A549 (cell line): ENCODE measurements at regions not wholly inside any gene's neighbourhood (a gene's known extent, or its start where the extent isn't known, plus 50 kb on each side); places are given as distances from the start of the nearest gene placed in this dataset.

Experiments used
- ATAC-seq, 2 experiments: fragments of 200-7000 bp in 1 of 2; fragments of >200 bp in 1 of 2; cut with Nextera tagmentation in 1 of 2; cut with Tn5 transposase in 1 of 2; 3 replicates each; pipeline versions ENCODE4 v1.8.0 to v1.9.1; 2018 to 2020; ENCODE audit warnings: mild to moderate bottlenecking in 1 of 2, moderate library complexity in 1 of 2
- CTCF ChIA-PET: fragments of 300-600 bp; sonication (Branson Sonifier 250); formaldehyde crosslinking; extraction: SDS; loops from one replicate; lab custom pipeline; 2021; ENCODE audit warnings: antibody characterized with exemption, inconsistent platforms; lab: Yijun Ruan, JAX
- POLR2A ChIA-PET: fragments of 350-600 bp; formaldehyde crosslinking; extraction: SDS; loops from one replicate; lab custom pipeline; 2021; ENCODE audit warnings: antibody characterized with exemption, inconsistent platforms; lab: Yijun Ruan, JAX
- DNase-seq, 2 experiments: peaks; one replicate each; pipeline versions ENCODE4 v3.0.0 to v3.0.0-alpha.2; 2011 to 2016; ENCODE audit warnings: low read depth in 1 of 2, low spot score in 1 of 2
- FAIRE-seq: peaks from 2 replicates; lab custom pipeline; 2011; peaks lifted over from hg19 to GRCh38; lab: Jason Lieb, UNC
- H3K27ac ChIP-seq, 2 experiments: fragments of >200 bp; sonication (Bioruptor Twin); formaldehyde crosslinking; 3 replicates each; pipeline ENCODE4 v1.5.1; 2016 to 2017
- H3K4me1 ChIP-seq: fragments of >200 bp; sonication (Bioruptor Twin); formaldehyde crosslinking; 3 replicates; pipeline ENCODE4 v1.6.1; 2016
- H3K4me2 ChIP-seq: fragments of >200 bp; sonication (Bioruptor Twin); formaldehyde crosslinking; 3 replicates; pipeline ENCODE4 v1.6.1; 2016
- H3K4me3 ChIP-seq: fragments of >200 bp; sonication (Bioruptor Twin); formaldehyde crosslinking; 3 replicates; pipeline ENCODE4 v1.5.1; 2016
- H3K9me3 ChIP-seq: fragments of >200 bp; sonication (Bioruptor Twin); formaldehyde crosslinking; 3 replicates; pipeline ENCODE4 v1.6.1; 2016
- BHLHE40 ChIP-seq: IDR thresholded peaks from 2 replicates; pipeline ENCODE4 v1.6.1; 2012; ENCODE audit warnings: low read depth, low read length, inconsistent platforms
- CBX8 ChIP-seq: fragments of 200-600 bp; sonication (generic); IDR thresholded peaks from 2 replicates; pipeline ENCODE4 v1.6.1; 2016
- CEBPB ChIP-seq, 2 experiments: fragments of >200 bp in 1 of 2; sonication (Bioruptor Twin) in 1 of 2; formaldehyde crosslinking in 1 of 2; IDR thresholded peaks; 2 replicates each; pipeline ENCODE4 v1.6.1; 2012 to 2016
- CHD2 ChIP-seq: fragments of 150-350 bp; IDR thresholded peaks from 2 replicates; pipeline ENCODE4 v1.6.1; 2014; ENCODE audit warnings: low read length; ENCODE audit not compliant: partially characterized antibody
- EHF ChIP-seq: fragments of 250-450 bp; sonication (Bioruptor Pico); IDR thresholded peaks from 2 replicates; pipeline ENCODE4 v1.5.0; 2020; ENCODE audit warnings: mild to moderate bottlenecking
- EHMT2 ChIP-seq: fragments of 200-600 bp; sonication (generic); IDR thresholded peaks from 2 replicates; pipeline ENCODE4 v1.6.1; 2016; ENCODE audit warnings: antibody characterized with exemption, low read depth, mild to moderate bottlenecking, moderate library complexity
- JUN ChIP-seq, 2 experiments: fragments of >200 bp; sonication (Bioruptor Twin); formaldehyde crosslinking; IDR thresholded peaks; 2 replicates in 1 of 2; 3 replicates in 1 of 2; pipeline ENCODE4 v1.6.1; 2016 to 2017
- KDM5A ChIP-seq: fragments of 200-600 bp; sonication (generic); IDR thresholded peaks from 2 replicates; pipeline ENCODE4 v1.6.1; 2016; ENCODE audit warnings: antibody characterized with exemption, mild to moderate bottlenecking
- MAX ChIP-seq: IDR thresholded peaks from 2 replicates; pipeline ENCODE4 v1.6.1; 2012
- NFE2L2 ChIP-seq: fragments of 150-350 bp; conservative IDR thresholded peaks from 2 replicates; pipeline ENCODE4 v1.6.1; 2014; ENCODE audit warnings: low read length
- NPAS2 ChIP-seq: fragments of 250-450 bp; sonication (Bioruptor Pico); IDR thresholded peaks from 2 replicates; pipeline ENCODE4 v1.8.0; 2022; ENCODE audit warnings: mild to moderate bottlenecking, moderate library complexity, borderline replicate concordance
- NR3C1 ChIP-seq: fragments of >200 bp; sonication (Bioruptor Twin); formaldehyde crosslinking; IDR thresholded peaks from 3 replicates; pipeline ENCODE4 v1.6.1; 2017
- POLR2AphosphoS2 ChIP-seq: conservative IDR thresholded peaks from 2 replicates; pipeline ENCODE4 v1.6.1; 2012; ENCODE audit warnings: low read length, improper control_type of control experiment, inconsistent platforms
- RFX5 ChIP-seq: fragments of 450-650 bp; IDR thresholded peaks from 2 replicates; pipeline ENCODE4 v1.7.1; 2014; ENCODE audit warnings: antibody characterized with exemption, mild to moderate bottlenecking, moderate library complexity
- TFCP2L1 ChIP-seq: fragments of 250-450 bp; sonication (Bioruptor Pico); IDR thresholded peaks from 2 replicates; pipeline ENCODE4 v1.5.0; 2021; ENCODE audit warnings: mild to moderate bottlenecking
- ZC3H11A ChIP-seq: fragments of 450-650 bp; IDR thresholded peaks from 2 replicates; pipeline ENCODE4 v1.6.1; 2014; ENCODE audit warnings: antibody characterized with exemption, mild to moderate bottlenecking
- WGBS: methylation state at CpG from one replicate; pipeline ENCODE4 v1.1.6; 2017; ENCODE audit errors: missing lambda C conversion rate; 5-methylcytosine and 5-hydroxymethylcytosine counted together
- TF ChIP-seq, protein P1 (sequence below): fragments of 250-450 bp; sonication (Bioruptor Pico); IDR thresholded peaks from 2 replicates; pipeline ENCODE4 v1.5.0; 2020; ENCODE audit warnings: low read depth, mild to moderate bottlenecking, moderate library complexity
- TF ChIP-seq, protein P2 (sequence below): fragments of 150-350 bp; IDR thresholded peaks from 2 replicates; pipeline ENCODE4 v1.6.1; 2014; ENCODE audit warnings: low read depth, mild to moderate bottlenecking, low read length
- TF ChIP-seq, protein P3 (sequence below): fragments of >200 bp; sonication (Bioruptor Twin); formaldehyde crosslinking; IDR thresholded peaks from 3 replicates; pipeline ENCODE4 v1.5.1; 2016

- TF ChIP-seq, protein P1, sequence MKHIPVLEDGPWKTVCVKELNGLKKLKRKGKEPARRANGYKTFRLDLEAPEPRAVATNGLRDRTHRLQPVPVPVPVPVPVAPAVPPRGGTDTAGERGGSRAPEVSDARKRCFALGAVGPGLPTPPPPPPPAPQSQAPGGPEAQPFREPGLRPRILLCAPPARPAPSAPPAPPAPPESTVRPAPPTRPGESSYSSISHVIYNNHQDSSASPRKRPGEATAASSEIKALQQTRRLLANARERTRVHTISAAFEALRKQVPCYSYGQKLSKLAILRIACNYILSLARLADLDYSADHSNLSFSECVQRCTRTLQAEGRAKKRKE (CRISPR knock-in tag): no peak
- TF ChIP-seq NFE2L2 (no peak), MAX (no peak), NPAS2 (no peak), BHLHE40 (no peak), POLR2AphosphoS2 (no peak), TFCP2L1 (no peak)
Observed at GRCh38 chr2:35978218-35978617, 377.4 kb upstream of the CRIM1 start (continued).

DNA sequence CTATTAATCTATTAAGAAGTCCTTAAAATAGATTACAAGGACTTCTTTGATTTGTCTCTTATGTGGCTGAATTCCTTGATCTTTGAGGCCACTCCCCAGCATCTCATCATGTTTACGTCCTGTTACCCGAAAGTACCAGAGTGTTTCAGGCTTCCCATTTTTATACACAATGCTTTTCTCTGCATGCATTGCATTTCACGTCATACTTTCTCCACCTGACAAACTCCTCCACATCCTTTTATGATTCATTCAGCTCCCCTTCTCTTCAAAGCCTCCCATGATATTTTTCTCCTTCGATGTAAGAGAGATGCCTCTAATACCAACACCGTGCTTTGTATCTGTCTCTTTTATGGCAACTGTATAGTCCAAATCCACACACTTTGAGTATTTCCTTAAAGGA is 379.0 kb upstream of the CRIM1 start:
- Histone ChIP-seq H3K9me3 (no peaks in the 10 kb centered on the region), H3K4me2 (no peak overlapping the region), H3K4me1 (no peaks in the 10 kb centered on the region), H3K27ac (no peak overlapping the region), H3K4me3 (no peak overlapping the region)
- no peak for ATAC-seq
- CTCF ChIA-PET: no interaction called here
- FAIRE-seq: no peak
- TF ChIP-seq KDM5A: no peak
- TF ChIP-seq, protein P1 (CRISPR knock-in tag): no peak
- TF ChIP-seq NFE2L2: no peak
- TF ChIP-seq, protein P2, sequence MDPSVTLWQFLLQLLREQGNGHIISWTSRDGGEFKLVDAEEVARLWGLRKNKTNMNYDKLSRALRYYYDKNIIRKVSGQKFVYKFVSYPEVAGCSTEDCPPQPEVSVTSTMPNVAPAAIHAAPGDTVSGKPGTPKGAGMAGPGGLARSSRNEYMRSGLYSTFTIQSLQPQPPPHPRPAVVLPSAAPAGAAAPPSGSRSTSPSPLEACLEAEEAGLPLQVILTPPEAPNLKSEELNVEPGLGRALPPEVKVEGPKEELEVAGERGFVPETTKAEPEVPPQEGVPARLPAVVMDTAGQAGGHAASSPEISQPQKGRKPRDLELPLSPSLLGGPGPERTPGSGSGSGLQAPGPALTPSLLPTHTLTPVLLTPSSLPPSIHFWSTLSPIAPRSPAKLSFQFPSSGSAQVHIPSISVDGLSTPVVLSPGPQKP: no peak
- TF ChIP-seq BHLHE40: no peak
- no peak for TF ChIP-seq JUN (IDR thresholded peaks at IDR 0.05)
- WGBS: 38% methylated on average over 5 of the region's 5 CpGs
- no peak for DNase-seq
- POLR2A ChIA-PET: no interaction called here

DNA sequence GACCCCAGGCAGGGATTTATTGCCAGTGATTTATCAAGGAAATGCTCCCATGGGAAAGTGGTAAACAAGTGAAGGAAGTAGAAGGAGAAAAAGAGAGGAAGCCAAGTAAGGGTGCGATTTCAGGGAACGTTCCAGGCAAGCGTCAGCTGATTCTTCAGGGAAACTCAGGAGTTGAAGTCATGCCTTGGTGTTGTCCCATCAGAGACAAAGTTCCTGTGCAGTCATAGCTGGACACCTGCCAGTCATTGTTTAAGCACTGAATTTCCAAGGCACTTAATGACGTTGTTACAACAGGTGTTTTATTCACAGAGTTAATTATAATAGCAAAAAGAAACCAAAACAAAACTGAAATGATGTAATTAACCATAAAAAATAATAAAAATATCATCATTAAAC is 381.8 kb upstream of the CRIM1 start:
- H3K27ac ChIP-seq: no peak overlapping the region
- ATAC-seq (no peak), DNase-seq (no peak), FAIRE-seq (no peak)
- H3K4me2 ChIP-seq: no peak overlapping the region
- H3K4me3 ChIP-seq: no peak overlapping the region
- no peaks in the 10 kb centered on the region for H3K4me1 ChIP-seq
- ChIA-PET POLR2A (no interaction called here), CTCF (interaction anchor here (0.6 to 2.5 kb wide), 8 partner anchors 9 to 694 kb away, joined by 3 to 9 read pairs (median 4); no protein-coding TSS in a partner anchor)
- WGBS: 35% methylated on average over 4 of the region's 4 CpGs
- H3K9me3 ChIP-seq: no peaks in the 10 kb centered on the region
- TF ChIP-seq CEBPB (IDR thresholded peaks at IDR 0.05) (no peak), EHF (CRISPR knock-in tag) (no peak), EHMT2 (no peak), POLR2AphosphoS2 (no peak), NR3C1 (no peak), CBX8 (no peak), BHLHE40 (no peak), ZC3H11A (no peak), NFE2L2 (no peak), RFX5 (no peak), CHD2 (no peak), TFCP2L1 (no peak)
- TF ChIP-seq, protein P3, sequence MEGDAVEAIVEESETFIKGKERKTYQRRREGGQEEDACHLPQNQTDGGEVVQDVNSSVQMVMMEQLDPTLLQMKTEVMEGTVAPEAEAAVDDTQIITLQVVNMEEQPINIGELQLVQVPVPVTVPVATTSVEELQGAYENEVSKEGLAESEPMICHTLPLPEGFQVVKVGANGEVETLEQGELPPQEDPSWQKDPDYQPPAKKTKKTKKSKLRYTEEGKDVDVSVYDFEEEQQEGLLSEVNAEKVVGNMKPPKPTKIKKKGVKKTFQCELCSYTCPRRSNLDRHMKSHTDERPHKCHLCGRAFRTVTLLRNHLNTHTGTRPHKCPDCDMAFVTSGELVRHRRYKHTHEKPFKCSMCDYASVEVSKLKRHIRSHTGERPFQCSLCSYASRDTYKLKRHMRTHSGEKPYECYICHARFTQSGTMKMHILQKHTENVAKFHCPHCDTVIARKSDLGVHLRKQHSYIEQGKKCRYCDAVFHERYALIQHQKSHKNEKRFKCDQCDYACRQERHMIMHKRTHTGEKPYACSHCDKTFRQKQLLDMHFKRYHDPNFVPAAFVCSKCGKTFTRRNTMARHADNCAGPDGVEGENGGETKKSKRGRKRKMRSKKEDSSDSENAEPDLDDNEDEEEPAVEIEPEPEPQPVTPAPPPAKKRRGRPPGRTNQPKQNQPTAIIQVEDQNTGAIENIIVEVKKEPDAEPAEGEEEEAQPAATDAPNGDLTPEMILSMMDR: no peak
